ENCODE measurements at regions not wholly inside any gene's neighbourhood (a gene's known extent, or its start where the extent isn't known, plus 50 kb on each side); places are given as distances from the start of the nearest gene placed in this dataset.
"Not testable (repeated sequence)": the region's sequence is repeated elsewhere in the genome, so short reads cannot be mapped to it uniquely, and the experiment has no call there.

GRCh38 chr16:31715915-31716314 is 157.7 kb upstream of the ZNF267 start:
- TF ChIP-seq POLR2A (IDR thresholded peaks at IDR 0.05; ENCODE audit: low read depth) (no peak), POLR2AphosphoS5 (IDR thresholded peaks at IDR 0.05) (no peak), EP300 (IDR thresholded peaks at IDR 0.05) (no peak), CTCF (IDR thresholded peaks at IDR 0.05) (no peak)
- 93% methylated on average over 4 of the region's 4 CpGs for WGBS
- no peak overlapping the region for H3K4me3 ChIP-seq
- DNase-seq (ENCODE audit: extremely low spot score), result no peak
- peaks cover 0 to 17% (median 5%) of the 10 kb centered on the region in 4 donors for H3K36me3 ChIP-seq
- no peak overlapping the region for H3K27ac ChIP-seq (replicated peaks in 1 of 4)
- intact Hi-C loops (cut with DNase I), result loop anchor here (10.0 kb wide), 1 partner anchor 159 kb away; the partner anchor contains the start of gene ZNF267
- peaks cover 27 to 50% (median 38%) of the 10 kb centered on the region in 4 donors for H3K4me1 ChIP-seq
- H3K9me3 ChIP-seq, result no peaks in the 10 kb centered on the region
- no peaks in the 10 kb centered on the region for H3K27me3 ChIP-seq

- Histone ChIP-seq H3K27me3 (no peaks in the 10 kb centered on the region), H3K36me3 (peaks cover 0 to 27% (median 9%) of the 10 kb centered on the region in 4 donors), H3K27ac (replicated peaks in 1 of 4) (no peak overlapping the region), H3K4me3 (no peak overlapping the region), H3K9me3 (no peaks in the 10 kb centered on the region), H3K4me1 (peaks cover 27 to 47% (median 35%) of the 10 kb centered on the region in 4 donors)
- no peak for DNase-seq (ENCODE audit: extremely low spot score)
- TF ChIP-seq POLR2AphosphoS5 (IDR thresholded peaks at IDR 0.05), result no peak
- TF ChIP-seq EP300 (IDR thresholded peaks at IDR 0.05), result no peak
- WGBS, result 43% methylated on average over 4 of the region's 4 CpGs
- intact Hi-C loops (cut with DNase I), result loop anchor here (10.0 kb wide), 1 partner anchor 156 kb away; the partner anchor contains the start of gene ZNF267
These were observed 154.6 kb upstream of the ZNF267 start for GRCh38 chr16:31718998-31719397.

GRCh38 chr16:31727553-31727952 is 146.1 kb upstream of the ZNF267 start:
- Histone ChIP-seq H3K27me3 (no peaks in the 10 kb centered on the region), H3K4me1 (no peaks in the 10 kb centered on the region), H3K27ac (replicated peaks in 1 of 4) (no peak overlapping the region), H3K4me3 (no peak overlapping the region), H3K36me3 (peaks cover 0 to 70% (median 35%) of the 10 kb centered on the region in 4 donors), H3K9me3 (peaks cover 0 to 15% (median 4%) of the 10 kb centered on the region in 4 donors)
- no peak for TF ChIP-seq CTCF (IDR thresholded peaks at IDR 0.05)
- TF ChIP-seq EP300 (IDR thresholded peaks at IDR 0.05), result no peak
- TF ChIP-seq POLR2A (IDR thresholded peaks at IDR 0.05; ENCODE audit: low read depth), result no peak
- TF ChIP-seq POLR2AphosphoS5 (IDR thresholded peaks at IDR 0.05), result no peak
- intact Hi-C loops (cut with DNase I), result no loop called here
- no peak for DNase-seq (ENCODE audit: extremely low spot score)

GRCh38 chr16:31734265-31734664 is 139.3 kb upstream of the ZNF267 start:
- TF ChIP-seq EP300 (IDR thresholded peaks at IDR 0.05), result no peak
- no peak for TF ChIP-seq CTCF (IDR thresholded peaks at IDR 0.05)
- no peak for TF ChIP-seq POLR2A (IDR thresholded peaks at IDR 0.05; ENCODE audit: low read depth)
- TF ChIP-seq POLR2AphosphoS5 (IDR thresholded peaks at IDR 0.05), result no peak
- H3K27ac ChIP-seq (replicated peaks in 1 of 4), result no peak overlapping the region
- DNase-seq (ENCODE audit: extremely low spot score), result no peak
- H3K4me1 ChIP-seq, result no peaks in the 10 kb centered on the region
- peaks cover 0 to 36% (median 15%) of the 10 kb centered on the region in 4 donors for H3K9me3 ChIP-seq
- H3K36me3 ChIP-seq, result peaks cover 4 to 75% (median 46%) of the 10 kb centered on the region in 4 donors
- intact Hi-C loops (cut with DNase I), result no loop called here
- H3K4me3 ChIP-seq, result no peak overlapping the region
- no peaks in the 10 kb centered on the region for H3K27me3 ChIP-seq
- WGBS, result 98% methylated on average over 3 of the region's 3 CpGs

GRCh38 chr16:31745098-31745497 is 128.5 kb upstream of the ZNF267 start:
- H3K4me3 ChIP-seq; H3K4me1 ChIP-seq; H3K27ac ChIP-seq (replicated peaks in 1 of 4); H3K27me3 ChIP-seq; DNase-seq (ENCODE audit: extremely low spot score); intact Hi-C loops (cut with DNase I): not testable (repeated sequence)
- H3K9me3 ChIP-seq, result peaks cover 0 to 86% (median 81%) of the 10 kb centered on the region in 4 donors
- H3K36me3 ChIP-seq, result peaks cover 19 to 49% (median 27%) of the 10 kb centered on the region in 4 donors

- no peaks in the 10 kb centered on the region for H3K4me1 ChIP-seq
- TF ChIP-seq POLR2AphosphoS5 (IDR thresholded peaks at IDR 0.05) (no peak), POLR2A (IDR thresholded peaks at IDR 0.05; ENCODE audit: low read depth) (no peak), EP300 (IDR thresholded peaks at IDR 0.05) (no peak), CTCF (IDR thresholded peaks at IDR 0.05) (no peak)
- peaks cover 0 to 92% (median 87%) of the 10 kb centered on the region in 4 donors for H3K9me3 ChIP-seq
- no peak overlapping the region for H3K4me3 ChIP-seq
- H3K27ac ChIP-seq (replicated peaks in 1 of 4), result no peak overlapping the region
- H3K27me3 ChIP-seq, result no peaks in the 10 kb centered on the region
- 96% methylated on average over 2 of the region's 2 CpGs for WGBS
- peaks cover 21 to 50% (median 28%) of the 10 kb centered on the region in 4 donors for H3K36me3 ChIP-seq
- intact Hi-C loops (cut with DNase I), result no loop called here
- no peak for DNase-seq (ENCODE audit: extremely low spot score)
These were observed 127.7 kb upstream of the ZNF267 start for GRCh38 chr16:31745900-31746299.

All from esophagus muscularis mucosa (tissue), 4 donors.